Renal pelvis (tissue), 1 donor: ENCODE measurements at regions not wholly inside any gene's neighbourhood (a gene's known extent, or its start where the extent isn't known, plus 50 kb on each side); places are given as distances from the start of the nearest gene placed in this dataset.

Source experiments
- DNase-seq: peaks from one replicate; pipeline ENCODE4 v3.0.0-alpha.2; 2013

GRCh38 chr2:83650161-83650560 lies 808.9 kb downstream of the SUCLG1 start:
- DNase-seq = no peak

- no peak for DNase-seq
Measured at GRCh38 chr2:83640506-83640905, 818.6 kb downstream of the SUCLG1 start.

GRCh38 chr2:83633423-83633822 lies 825.7 kb downstream of the SUCLG1 start:
- DNase-seq = no peak

DNA sequence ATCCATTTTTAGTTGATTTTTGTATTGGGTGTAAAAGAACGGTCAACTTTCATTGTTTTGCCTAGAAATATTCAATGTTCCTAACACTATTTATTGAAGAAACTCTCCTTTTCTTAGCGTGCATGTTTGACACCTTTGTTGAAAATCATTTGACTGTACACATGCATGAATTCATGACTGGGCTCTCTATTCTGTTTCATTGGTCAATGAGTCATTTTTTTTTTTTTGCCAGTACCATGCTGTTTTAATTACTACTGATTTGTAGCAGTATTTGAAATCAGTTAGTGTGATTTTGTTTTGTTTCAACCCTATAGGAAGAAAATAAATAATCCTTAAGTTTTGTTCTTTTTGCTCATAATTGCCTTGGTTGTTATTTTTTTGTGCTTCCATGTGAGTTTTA lies 828.7 kb downstream of the SUCLG1 start:
- DNase-seq = no peak

- no peak for DNase-seq
Measured at GRCh38 chr2:83615511-83615910, 843.6 kb downstream of the SUCLG1 start.

DNA sequence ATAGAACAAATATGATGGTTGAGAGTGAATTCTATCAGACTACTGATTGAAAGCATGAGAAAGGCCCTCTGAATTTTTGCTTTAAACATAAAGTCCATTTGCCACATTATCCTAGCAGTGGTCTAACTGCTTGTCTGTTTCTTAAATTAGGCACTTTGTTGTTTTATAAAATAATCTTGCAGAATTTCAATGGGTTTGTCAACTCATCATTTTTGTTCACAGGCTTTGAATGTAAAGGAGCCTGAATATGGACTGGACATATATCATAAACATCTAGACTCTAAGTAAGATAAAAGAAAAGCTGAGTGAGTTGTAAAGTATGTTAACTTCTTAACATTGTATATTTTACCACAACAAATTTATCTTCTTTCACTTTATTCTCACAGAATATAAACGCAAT lies 845.9 kb downstream of the SUCLG1 start:
- no peak for DNase-seq

- no peak for DNase-seq
Measured at GRCh38 chr2:83602753-83603152, 856.3 kb downstream of the SUCLG1 start.

DNA sequence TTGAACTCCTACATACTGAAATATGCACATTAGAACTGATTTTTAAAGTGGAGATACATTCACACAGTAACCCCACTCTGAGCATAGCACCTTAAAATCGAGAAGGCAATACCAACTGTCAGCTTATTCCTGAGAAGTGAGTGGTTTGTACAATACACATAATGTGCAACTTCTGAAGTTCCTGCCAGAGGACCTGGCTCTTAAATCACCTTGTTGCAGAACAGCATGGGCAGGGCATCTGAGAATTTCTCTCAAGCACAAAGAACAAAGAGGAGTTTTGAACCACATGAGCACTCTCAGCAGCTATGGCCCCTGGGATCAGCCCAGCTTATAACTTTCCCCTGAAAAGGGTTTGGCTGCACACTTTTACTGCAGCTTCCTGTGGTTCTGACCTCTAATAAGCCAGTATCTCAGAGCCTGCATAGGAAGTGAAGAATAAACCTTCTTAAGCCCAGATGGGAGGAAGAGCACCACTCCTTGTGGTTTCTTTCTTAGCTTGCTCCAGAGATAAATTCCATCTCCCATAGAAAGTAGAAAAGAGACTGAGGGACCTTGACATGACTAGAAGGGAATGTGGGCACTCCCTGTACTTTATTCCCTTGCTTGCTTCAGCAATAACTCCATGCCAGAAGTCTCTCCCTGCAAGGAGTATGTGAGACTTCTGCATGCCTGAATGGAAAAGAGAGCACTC lies 862.3 kb downstream of the SUCLG1 start:
- no peak for DNase-seq

- DNase-seq = no peak
Measured at GRCh38 chr2:83595926-83596325, 863.2 kb downstream of the SUCLG1 start.

- DNase-seq = no peak
Measured at GRCh38 chr2:83595121-83595690, 863.9 kb downstream of the SUCLG1 start.

GRCh38 chr2:83594241-83595120 lies 864.6 kb downstream of the SUCLG1 start:
- DNase-seq = no peak

GRCh38 chr2:83587309-83587708 lies 871.8 kb downstream of the SUCLG1 start:
- DNase-seq = no peak

DNA sequence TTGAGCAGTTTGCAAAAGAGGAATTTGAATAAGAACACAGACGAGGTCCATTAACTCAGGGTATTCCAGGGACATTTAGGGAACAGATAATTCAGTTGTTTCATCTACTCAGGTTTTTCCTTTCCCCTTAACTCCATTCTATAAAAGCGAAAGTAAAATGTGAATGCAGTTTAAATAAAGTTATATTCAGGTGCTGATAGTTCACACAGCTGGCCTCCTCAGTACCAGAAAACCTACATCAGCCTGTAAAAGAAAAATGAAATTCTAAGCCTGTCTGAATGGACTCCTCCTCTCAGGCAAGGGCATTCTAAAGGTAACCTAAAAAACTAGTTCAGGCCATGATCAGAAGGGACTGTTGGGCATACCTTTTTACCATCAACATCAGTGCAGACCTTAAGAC lies 873.8 kb downstream of the SUCLG1 start:
- no peak for DNase-seq

DNA sequence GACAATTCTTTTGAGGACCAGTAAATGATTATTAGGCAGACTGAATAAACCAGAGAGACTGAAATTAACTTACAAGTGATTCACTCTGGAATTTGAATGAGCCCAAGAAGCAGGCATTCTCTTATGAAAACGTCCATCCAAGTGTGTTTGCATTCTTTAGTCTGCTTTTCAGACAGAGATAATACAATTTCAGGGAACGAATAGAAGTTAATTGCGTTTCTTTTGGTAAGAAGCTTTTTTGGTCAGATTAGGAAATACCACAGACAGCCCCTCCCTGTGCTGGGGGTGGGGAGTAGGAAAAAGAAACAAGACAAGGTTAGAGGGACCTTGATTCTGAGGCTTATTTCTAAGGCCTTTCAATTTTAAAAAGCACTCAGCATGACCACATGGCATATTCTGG lies 874.4 kb downstream of the SUCLG1 start:
- no peak for DNase-seq

DNA sequence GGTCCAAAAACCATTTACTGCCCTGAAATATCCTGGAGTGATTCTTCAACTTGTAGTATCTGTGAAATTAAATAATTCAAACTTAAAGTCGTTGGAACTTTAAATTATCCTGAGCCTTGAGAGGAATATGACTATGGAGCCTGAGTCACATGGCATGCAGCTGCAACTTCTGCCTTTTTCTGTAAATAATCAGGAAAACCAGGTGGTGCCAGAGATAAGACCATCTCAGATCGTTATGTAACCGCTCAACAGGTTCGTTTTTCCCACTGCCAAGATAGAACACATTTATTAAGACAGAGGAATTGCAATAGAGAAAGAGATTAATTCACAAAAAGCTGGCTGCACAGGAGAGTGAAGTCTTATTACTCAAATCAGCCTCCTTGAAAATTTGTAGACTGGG lies 876.5 kb downstream of the SUCLG1 start:
- DNase-seq = no peak

GRCh38 chr2:83579507-83579906 lies 879.6 kb downstream of the SUCLG1 start:
- DNase-seq = peak; percentile 14

DNA sequence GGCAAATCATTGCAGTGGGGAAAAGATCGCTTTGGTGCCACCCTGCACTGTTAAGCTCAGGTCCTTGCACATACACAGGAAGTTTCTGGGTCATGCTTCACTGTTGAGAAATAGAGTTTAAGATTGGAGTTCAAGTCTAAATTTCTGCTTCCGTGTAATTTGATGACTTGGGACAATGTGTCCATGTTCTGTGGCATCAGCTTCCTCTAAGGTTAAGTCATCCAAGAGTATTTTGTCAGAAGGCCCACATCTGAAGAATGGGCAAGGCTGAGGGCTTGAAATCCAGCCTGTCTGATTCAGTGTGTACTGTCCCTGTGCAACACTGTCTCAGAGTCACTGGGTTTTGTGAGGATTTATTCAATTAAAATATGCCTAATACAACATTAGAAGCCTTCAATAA lies 880.7 kb downstream of the SUCLG1 start:
- no peak for DNase-seq

GRCh38 chr2:83574614-83575013 lies 884.5 kb downstream of the SUCLG1 start:
- DNase-seq = no peak

- DNase-seq = no peak
Measured at GRCh38 chr2:83573060-83573459, 886.0 kb downstream of the SUCLG1 start.

DNA sequence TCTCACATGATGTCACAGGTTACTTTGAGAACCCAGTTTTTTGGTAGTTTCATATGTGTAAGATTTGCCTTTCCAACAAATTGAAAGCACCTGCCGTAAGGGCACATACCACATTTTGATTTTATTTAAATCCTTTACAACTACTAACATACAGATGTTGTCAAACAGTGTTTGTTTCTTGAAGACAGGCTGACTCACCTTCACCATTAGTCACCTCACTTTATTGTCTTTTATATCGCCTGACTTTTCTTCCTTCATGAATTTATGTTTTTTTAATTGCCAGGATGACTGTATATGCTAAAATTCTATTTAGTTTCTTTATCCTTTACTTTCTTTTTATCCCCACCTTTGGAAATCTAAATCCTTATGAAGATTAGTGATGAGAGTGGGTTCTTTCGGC lies 886.7 kb downstream of the SUCLG1 start:
- no peak for DNase-seq

DNA sequence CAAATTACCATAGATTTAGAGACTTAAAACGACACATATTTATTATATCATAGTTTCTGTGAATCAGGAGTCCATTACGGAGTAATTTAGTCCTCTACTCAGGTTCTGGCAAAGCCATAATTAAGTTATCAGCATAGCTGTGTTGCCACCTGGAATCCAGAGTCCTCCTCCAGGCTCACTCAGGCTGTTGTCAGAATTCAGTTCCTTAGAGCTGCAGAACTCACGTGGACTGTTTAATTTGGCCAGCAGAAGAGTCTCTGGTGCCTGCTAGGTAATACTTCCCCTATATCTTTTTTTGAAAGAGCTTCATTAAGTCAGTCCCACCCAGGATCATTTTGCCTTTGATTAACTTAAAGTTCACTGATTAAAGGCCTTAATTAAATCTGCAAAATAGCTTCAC lies 891.5 kb downstream of the SUCLG1 start:
- no peak for DNase-seq

- DNase-seq = no peak
Measured at GRCh38 chr2:83565626-83566025, 893.5 kb downstream of the SUCLG1 start.

DNA sequence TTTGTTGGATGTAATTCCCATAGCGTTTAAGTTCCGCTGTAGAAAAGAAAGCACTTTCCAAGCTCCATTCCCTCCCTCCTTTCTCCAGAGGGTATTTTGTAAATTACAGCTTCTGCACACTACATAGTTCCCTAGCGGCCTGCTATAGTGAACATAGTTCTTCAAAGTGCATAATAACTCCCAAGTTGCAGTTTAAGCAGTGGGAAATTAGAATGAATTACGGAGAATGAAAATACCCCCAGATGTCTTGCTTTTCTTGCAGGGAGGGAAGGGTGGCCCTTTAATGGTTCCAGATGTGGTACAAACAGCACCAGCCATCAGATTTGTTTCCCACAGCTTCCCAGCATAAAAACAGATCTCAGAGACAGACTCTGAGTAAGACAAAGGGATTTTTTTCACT lies 893.9 kb downstream of the SUCLG1 start:
- DNase-seq = peak; percentile 27
